ENCODE measurements at regions not wholly inside any gene's neighbourhood (a gene's known extent, or its start where the extent isn't known, plus 50 kb on each side); places are given as distances from the start of the nearest gene placed in this dataset.

DNA sequence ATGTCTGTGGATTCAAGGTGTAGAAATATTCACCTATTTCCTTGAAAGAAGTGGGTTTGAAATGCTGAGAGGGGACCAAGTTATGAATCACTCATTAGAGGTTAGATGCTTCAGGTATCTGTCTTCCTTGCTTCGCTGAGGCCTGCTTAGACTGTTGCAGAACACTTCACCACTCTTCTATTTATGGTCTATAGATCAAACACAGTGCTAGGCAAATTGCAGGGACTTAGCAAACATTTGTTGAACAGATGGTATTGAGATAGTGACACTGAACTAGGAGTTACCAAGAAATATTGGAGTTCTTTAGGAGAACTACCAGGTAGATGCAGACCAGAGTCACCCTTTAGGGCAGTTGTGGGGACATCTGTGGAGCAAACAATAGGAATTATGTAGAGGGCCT lies 123.8 kb downstream of the RFPL4B start:
- no peak for DNase-seq (ENCODE audit: low spot score)
- H3K4me1 ChIP-seq (ENCODE audit: control insufficient read depth in 4 of 4, insufficient read depth in 4 of 4, low read length in 3 of 4), result no peaks in the 10 kb centered on the region
- no peak overlapping the region for H3K27ac ChIP-seq (ENCODE audit: low read depth in 1 of 2, low read length in 2 of 2)
- H3K4me3 ChIP-seq (ENCODE audit: low read depth in 1 of 3, low read length in 3 of 3), result no peak overlapping the region
- 76% methylated on average over 1 of the region's 1 CpG for WGBS
- no peak overlapping the region for H3K9ac ChIP-seq (ENCODE audit: low read depth in 1 of 2, low read length in 2 of 2)
- TF ChIP-seq RAD21 (IDR thresholded peaks at IDR 0.05) (no peak), JUND (IDR thresholded peaks at IDR 0.05) (no peak), GABPA (IDR thresholded peaks at IDR 0.05 in 1 of 2, conservative IDR thresholded peaks at IDR 0.05 in 1 of 2) (no peak), FOXA2 (IDR thresholded peaks at IDR 0.05) (no peak), FOXA1 (IDR thresholded peaks at IDR 0.05) (no peak), SP1 (IDR thresholded peaks at IDR 0.05) (no peak), HNF4A (conservative IDR thresholded peaks at IDR 0.05) (no peak), EGR1 (IDR thresholded peaks at IDR 0.05; ENCODE audit: low read depth in 2 of 2) (no peak), TAF1 (conservative IDR thresholded peaks at IDR 0.05) (no peak), YY1 (IDR thresholded peaks at IDR 0.05) (no peak), RXRA (IDR thresholded peaks at IDR 0.05) (no peak), NR2F2 (IDR thresholded peaks at IDR 0.05) (no peak)
- TF ChIP-seq, protein P1, sequence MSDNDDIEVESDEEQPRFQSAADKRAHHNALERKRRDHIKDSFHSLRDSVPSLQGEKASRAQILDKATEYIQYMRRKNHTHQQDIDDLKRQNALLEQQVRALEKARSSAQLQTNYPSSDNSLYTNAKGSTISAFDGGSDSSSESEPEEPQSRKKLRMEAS (IDR thresholded peaks at IDR 0.05), result no peak
- TF ChIP-seq, protein P2, sequence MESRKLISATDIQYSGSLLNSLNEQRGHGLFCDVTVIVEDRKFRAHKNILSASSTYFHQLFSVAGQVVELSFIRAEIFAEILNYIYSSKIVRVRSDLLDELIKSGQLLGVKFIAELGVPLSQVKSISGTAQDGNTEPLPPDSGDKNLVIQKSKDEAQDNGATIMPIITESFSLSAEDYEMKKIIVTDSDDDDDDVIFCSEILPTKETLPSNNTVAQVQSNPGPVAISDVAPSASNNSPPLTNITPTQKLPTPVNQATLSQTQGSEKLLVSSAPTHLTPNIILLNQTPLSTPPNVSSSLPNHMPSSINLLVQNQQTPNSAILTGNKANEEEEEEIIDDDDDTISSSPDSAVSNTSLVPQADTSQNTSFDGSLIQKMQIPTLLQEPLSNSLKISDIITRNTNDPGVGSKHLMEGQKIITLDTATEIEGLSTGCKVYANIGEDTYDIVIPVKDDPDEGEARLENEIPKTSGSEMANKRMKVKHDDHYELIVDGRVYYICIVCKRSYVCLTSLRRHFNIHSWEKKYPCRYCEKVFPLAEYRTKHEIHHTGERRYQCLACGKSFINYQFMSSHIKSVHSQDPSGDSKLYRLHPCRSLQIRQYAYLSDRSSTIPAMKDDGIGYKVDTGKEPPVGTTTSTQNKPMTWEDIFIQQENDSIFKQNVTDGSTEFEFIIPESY (IDR thresholded peaks at IDR 0.05), result no peak
- TF ChIP-seq, protein P3, sequence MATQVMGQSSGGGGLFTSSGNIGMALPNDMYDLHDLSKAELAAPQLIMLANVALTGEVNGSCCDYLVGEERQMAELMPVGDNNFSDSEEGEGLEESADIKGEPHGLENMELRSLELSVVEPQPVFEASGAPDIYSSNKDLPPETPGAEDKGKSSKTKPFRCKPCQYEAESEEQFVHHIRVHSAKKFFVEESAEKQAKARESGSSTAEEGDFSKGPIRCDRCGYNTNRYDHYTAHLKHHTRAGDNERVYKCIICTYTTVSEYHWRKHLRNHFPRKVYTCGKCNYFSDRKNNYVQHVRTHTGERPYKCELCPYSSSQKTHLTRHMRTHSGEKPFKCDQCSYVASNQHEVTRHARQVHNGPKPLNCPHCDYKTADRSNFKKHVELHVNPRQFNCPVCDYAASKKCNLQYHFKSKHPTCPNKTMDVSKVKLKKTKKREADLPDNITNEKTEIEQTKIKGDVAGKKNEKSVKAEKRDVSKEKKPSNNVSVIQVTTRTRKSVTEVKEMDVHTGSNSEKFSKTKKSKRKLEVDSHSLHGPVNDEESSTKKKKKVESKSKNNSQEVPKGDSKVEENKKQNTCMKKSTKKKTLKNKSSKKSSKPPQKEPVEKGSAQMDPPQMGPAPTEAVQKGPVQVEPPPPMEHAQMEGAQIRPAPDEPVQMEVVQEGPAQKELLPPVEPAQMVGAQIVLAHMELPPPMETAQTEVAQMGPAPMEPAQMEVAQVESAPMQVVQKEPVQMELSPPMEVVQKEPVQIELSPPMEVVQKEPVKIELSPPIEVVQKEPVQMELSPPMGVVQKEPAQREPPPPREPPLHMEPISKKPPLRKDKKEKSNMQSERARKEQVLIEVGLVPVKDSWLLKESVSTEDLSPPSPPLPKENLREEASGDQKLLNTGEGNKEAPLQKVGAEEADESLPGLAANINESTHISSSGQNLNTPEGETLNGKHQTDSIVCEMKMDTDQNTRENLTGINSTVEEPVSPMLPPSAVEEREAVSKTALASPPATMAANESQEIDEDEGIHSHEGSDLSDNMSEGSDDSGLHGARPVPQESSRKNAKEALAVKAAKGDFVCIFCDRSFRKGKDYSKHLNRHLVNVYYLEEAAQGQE (IDR thresholded peaks at IDR 0.05), result no peak
- TF ChIP-seq, protein P4, sequence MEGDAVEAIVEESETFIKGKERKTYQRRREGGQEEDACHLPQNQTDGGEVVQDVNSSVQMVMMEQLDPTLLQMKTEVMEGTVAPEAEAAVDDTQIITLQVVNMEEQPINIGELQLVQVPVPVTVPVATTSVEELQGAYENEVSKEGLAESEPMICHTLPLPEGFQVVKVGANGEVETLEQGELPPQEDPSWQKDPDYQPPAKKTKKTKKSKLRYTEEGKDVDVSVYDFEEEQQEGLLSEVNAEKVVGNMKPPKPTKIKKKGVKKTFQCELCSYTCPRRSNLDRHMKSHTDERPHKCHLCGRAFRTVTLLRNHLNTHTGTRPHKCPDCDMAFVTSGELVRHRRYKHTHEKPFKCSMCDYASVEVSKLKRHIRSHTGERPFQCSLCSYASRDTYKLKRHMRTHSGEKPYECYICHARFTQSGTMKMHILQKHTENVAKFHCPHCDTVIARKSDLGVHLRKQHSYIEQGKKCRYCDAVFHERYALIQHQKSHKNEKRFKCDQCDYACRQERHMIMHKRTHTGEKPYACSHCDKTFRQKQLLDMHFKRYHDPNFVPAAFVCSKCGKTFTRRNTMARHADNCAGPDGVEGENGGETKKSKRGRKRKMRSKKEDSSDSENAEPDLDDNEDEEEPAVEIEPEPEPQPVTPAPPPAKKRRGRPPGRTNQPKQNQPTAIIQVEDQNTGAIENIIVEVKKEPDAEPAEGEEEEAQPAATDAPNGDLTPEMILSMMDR (IDR thresholded peaks at IDR 0.05; ENCODE audit: low read depth, low read length, missing input control), result no peak
- H3K36me3 ChIP-seq (ENCODE audit: control insufficient read depth in 4 of 4, insufficient read depth in 3 of 4, low read depth in 1 of 4, low read length in 3 of 4), result no peaks in the 10 kb centered on the region
- peaks cover 0 to under 1% (median 0%) of the 10 kb centered on the region in 4 donors for H3K27me3 ChIP-seq (ENCODE audit: control insufficient read depth in 4 of 4, insufficient read depth in 4 of 4, low read length in 3 of 4)
- no peaks in the 10 kb centered on the region for H3K9me3 ChIP-seq (ENCODE audit: control insufficient read depth in 4 of 4, low read length in 3 of 4)

DNA sequence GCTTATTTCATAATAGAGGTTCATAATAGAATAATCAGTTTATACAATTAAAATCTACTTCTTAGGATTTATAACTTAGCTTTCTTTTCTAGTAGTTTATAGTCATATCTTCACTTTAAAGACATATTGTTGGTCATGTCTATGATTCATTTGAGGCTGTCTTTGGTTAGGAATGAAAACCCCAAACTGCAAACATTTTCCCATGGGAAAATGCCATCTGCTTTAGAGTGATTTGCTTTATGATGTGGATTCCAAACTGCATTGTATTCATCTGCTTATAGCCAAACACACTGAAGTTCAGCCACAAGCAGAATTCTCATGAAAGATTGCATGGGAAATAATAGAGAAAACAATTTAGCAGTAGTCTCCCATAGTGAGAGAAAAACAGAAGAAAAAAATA lies 128.0 kb downstream of the RFPL4B start:
- no peaks in the 10 kb centered on the region for H3K36me3 ChIP-seq (ENCODE audit: control insufficient read depth in 4 of 4, insufficient read depth in 3 of 4, low read depth in 1 of 4, low read length in 3 of 4)
- no peak for DNase-seq (ENCODE audit: low spot score)
- no peaks in the 10 kb centered on the region for H3K4me1 ChIP-seq (ENCODE audit: control insufficient read depth in 4 of 4, insufficient read depth in 4 of 4, low read length in 3 of 4)
- no peaks in the 10 kb centered on the region for H3K9me3 ChIP-seq (ENCODE audit: control insufficient read depth in 4 of 4, low read length in 3 of 4)
- peaks cover 0 to 3% (median 0%) of the 10 kb centered on the region in 4 donors for H3K27me3 ChIP-seq (ENCODE audit: control insufficient read depth in 4 of 4, insufficient read depth in 4 of 4, low read length in 3 of 4)
- no peak overlapping the region for H3K9ac ChIP-seq (ENCODE audit: low read depth in 1 of 2, low read length in 2 of 2)
- H3K27ac ChIP-seq (ENCODE audit: low read depth in 1 of 2, low read length in 2 of 2), result no peak overlapping the region
- no peak for TF ChIP-seq HNF4G (IDR thresholded peaks at IDR 0.05)
- H3K4me3 ChIP-seq (ENCODE audit: low read depth in 1 of 3, low read length in 3 of 3), result no peak overlapping the region
